HPDE6-E6E7 (cell line): ENCODE measurements at regions not wholly inside any gene's neighbourhood (a gene's known extent, or its start where the extent isn't known, plus 50 kb on each side); places are given as distances from the start of the nearest gene placed in this dataset.

Experiments
- DNase-seq: peaks from one replicate; pipeline ENCODE4 v3.0.0; 2011; ENCODE audit warnings: missing footprints; ENCODE audit errors: extremely low spot score

DNA sequence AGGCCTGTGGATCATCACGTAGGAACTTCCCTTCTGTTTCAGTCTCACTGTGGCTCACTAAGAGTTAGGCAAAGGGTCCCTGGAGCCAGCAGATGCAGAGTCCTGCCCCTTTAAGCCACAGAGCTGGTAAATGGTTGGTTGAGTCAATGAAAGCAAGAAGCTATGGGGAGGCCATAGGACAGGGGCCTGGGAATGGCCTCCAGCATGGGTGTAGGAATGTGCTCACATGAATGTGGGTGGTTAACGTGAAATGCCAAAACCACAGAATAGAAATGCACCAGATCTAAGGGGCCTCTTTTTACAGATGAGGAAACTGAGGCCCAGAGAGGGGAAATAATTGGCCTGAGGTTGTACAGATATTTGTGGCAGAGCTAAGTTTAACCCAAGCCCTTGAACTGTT is 150.3 kb downstream of the TLE3 start:
- DNase-seq = no peak

DNA sequence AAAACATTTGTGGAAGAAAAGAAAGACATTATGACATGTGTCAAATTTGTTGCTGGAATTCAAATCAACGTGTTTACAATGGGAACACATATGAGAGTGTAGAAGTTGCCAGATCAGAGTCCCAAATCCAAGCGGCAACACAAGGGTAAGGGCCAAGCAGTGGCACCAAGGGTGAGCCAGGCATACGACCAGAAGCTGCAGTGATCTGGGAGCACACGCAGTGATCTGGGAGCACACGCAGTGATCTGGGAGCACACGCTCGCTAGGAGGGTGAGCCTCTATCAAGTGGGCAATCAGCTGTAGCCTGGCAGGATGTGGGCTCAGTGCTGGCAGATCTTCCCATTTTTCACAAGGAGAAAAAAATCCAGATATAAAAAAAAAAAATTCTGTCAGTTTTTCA is 148.2 kb downstream of the TLE3 start:
- DNase-seq = no peak

DNA sequence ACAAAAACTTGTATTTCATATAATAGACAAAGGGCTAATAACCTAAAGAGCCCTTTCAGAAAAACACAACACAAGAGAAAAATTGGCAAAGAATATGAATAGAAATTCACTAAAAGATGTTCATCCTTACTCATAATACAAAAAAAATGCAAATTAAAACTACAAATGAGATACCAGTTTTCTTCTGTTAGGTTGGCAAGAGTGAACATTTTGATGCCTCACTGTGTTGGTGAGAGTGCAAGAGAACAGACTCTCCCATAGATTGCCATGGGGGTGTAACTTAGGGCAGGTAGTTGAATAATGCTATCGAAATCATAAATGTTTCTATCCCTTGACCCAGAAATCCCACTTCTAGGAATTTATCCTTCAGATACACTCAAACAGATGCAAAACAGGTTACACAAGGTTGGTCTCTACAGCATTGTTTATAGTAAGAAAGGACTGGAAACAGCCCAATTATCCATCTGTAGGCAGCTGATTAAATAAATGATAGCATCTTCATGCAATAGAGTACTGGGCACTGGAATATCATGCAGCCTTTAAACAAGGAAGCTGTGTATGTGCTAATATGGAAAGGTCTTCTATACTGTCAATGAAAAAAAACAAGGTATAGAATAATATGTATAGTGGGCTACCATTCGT is 146.3 kb downstream of the TLE3 start:
- DNase-seq = no peak

DNA sequence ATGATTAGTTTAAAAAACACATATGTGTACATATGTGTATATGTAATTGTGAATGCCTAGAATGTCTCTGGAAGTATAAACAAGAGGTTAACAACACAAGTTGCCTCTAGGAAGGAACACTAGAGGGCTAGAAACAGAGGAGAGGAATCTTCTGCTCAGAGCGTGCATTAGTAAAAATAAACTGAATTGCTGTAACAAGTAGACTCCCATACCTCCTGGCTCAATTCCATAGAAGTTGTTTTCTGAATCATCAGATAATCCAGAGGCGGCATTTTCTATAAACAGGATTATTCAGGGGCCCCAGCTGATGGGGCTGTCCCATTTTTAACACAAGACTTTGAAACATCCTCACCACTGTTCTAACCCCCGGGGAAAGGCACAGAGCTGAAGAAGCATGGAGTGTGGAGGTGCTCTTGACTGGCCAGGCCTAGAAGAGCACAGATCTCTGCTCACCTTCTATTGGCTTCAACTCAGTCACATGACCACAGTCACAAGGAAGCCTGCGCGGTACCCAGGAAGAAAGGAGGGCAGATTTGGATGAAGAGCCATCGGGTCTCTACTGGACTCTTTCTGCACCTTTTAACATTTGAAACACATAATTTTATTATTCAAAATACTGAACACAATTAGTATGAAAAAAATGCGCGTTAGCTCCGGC is 145.7 kb downstream of the TLE3 start:
- no peak for DNase-seq

DNA sequence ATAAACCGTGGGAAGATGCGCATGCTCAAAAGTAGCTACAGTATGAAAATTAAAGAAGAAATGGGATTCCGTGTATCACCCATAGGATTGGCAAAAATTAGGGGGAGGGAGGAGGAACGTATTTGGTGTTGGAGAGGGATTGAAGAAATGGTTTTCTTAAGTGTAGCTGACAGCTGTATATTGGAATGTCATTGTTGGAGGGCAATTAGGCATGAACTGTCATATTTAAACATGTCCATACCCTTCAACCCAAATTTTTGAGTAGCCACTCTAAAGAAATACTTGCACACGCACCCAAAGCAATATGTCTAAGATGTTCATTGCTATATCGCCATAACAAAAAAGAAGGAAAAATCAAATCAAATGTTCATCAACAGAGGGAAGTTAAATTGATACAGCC is 144.7 kb downstream of the TLE3 start:
- DNase-seq = no peak

DNA sequence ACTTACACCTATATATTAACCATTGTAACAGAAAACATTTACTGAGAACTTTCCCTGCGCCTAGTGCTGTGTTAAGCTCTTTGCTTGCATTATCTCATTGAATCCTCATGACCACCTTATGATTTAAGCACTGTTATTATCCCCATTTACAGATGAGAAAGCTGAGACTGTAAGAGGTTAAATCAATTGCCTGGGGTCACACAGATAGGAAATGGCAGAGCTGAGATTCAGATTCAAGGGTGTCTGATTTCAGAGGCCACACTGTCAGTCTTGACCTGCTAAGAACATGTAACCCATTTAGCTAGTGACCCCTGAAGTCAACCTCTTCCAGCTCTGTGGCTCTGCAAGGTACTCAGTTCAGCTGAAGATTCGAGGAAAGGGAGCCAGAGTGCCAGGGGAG is 143.9 kb downstream of the TLE3 start:
- DNase-seq = no peak

DNA sequence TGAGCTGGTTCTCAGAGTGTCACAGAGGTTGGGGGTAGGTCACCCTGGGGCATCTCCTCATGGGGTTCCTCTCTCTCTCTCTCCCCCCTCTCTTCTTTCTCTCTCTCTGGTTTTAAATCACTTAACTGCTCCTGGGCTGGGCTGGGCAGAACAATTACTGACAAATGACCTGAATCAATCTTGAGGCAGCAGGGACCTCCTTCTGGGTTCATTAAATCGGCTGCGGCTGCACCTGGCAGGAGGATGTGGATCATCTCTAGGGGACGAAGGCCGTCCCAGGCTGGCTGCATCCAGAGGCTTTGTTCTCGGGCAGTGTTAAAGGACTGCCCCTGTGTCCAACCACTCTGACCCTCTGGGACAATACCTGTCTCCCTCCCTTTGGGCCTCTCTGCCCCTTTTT is 143.1 kb downstream of the TLE3 start:
- DNase-seq = no peak

DNA sequence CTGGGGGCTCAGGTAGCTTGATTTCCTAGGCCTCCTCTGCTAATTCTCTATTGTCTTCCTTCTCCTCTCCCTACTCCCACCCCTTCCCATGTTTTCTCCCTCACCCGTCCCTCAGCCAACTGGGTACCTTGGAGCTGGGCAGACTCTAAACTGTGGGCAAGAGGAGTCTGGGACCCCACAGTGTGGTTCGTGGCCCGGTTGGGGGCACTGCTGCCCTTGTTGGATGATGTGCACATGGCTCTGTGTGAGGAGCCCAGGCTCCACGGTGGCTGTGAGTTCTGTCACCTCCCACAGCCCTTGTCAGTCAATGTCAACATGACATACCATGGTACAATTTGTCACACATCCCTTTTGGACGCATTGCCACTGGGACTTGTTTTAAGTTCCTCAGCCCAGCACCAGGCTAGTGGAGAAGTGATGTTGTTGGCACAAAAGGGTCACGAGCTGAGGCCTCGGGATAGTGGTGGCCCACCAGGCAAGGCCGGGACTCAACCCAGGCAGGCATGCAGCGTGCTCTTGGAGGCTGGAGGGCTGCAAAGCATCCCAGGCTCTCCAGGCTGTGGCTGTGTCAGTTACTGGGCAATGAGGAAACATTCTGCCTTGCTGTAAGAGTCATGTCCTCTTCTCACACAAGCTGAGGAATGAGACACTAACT is 142.3 kb downstream of the TLE3 start:
- no peak for DNase-seq

DNA sequence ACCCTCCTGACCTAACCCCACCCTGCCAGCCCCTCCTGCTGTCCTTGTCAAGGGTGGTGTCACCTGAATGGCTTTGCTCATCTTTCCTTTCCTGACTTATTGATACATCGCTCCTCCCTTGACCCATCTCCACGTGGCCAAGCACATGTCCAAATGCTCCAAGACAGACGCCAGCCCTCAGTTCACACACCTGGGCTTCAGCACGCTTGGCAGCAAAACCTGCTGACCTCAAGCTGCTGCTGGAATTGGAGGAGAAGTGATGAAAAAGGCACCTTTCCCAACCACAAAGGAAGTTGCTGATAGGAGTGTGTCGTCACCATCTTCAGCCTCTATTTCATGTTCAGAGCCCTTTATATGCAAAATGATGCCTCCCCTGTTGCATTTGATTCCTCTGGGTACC is 141.3 kb downstream of the TLE3 start:
- DNase-seq = no peak

DNA sequence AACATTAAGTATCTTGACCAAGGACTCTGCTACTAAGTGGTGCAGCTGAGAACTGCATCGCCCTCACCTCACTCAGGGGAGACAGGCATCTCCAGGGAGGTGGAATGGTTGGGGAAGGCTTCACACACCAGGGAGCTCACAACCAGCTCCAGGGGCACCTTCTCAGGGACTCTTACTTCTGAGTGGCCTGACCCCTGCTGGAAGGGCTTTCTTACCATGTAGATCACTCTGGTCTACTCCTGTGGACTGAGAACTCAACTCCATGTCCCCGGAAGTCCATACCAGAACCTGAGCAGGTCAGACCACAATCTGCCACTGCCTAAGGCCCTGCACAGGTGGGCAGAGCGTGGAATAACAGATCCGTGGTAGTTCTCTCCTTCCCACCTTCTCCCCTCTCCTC is 140.5 kb downstream of the TLE3 start:
- no peak for DNase-seq

DNA sequence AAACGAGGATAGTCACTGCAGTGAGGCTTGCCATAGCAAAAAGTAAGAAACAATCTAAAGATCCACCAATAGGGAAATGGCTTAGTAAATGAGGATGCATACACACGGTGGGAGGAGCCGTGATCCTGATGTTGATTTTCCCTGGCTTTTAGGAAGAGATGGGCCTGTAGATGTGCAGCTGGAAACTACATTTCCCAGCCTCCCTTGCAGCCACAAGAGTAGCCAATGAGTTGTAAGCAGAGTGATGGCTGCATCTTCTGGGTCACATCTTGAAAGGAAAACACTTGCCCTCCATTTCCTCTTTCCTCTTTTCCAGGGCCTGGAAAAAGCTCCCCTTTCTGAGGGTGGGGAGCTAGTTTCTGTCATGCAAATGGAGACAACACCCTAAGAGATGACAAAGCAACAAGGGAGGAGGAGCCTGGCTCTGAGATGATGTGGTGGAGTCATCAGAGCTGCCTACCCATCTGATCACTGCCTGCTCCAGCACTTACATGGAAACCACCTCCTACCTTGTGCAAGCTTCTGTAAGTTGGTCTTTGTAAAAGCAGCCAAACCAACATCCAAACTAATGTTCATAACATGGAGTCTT is 139.1 kb downstream of the TLE3 start:
- no peak for DNase-seq

DNA sequence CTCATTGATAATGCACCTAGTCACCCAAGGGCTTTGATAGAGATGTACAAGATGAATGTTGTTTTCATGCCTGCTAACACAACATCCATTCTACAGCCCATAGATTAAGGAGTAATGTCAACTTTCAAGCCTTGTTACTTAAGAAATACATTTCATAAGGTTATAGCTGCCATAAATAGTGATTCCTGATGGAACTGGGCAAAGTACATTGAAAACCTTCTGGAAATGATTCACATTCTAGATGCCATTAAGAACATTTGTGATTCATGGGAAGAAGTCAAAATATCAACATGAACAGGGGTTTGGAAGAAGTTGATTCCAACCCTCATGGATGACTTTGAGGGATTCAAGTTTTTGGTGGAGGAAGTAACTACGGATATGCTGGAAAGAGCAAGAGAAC is 135.2 kb downstream of the TLE3 start:
- no peak for DNase-seq

DNA sequence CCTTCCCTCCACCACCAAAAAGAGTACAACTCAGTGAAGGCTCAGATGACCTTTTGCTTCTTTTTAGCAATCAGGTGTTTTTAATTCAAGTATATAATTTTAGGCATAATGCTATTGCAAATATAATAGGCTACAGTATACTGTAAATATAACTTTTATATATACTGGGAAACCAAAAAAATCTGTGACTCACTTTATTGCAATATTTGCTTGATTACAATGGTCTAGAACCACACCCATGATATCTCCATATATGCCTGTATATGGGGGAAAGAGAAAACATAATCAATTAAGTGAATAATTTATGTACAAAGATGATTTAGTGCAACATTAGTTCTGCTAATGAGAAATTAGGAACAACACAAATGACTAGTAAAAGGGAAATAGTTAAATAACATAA is 134.3 kb downstream of the TLE3 start:
- no peak for DNase-seq

DNA sequence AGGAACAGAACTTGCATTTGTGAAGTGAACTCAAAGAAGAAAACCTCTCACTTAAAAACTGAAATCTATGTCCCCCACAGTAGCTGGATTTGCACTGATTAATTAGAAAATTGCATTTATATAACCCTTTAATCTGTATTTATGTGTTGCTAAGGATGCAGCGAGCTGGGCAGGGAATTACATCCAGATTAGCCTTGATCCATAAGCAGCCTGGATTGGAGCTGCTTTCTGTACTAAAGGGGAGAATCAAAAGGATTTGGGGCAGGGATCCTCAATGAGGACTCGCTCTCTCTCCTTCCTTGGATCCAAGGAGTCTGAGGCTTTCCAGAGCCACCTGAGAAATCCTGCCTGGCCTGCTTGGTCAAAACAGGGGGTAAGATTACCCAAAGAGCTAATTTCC is 125.9 kb downstream of the TLE3 start:
- DNase-seq = no peak

DNA sequence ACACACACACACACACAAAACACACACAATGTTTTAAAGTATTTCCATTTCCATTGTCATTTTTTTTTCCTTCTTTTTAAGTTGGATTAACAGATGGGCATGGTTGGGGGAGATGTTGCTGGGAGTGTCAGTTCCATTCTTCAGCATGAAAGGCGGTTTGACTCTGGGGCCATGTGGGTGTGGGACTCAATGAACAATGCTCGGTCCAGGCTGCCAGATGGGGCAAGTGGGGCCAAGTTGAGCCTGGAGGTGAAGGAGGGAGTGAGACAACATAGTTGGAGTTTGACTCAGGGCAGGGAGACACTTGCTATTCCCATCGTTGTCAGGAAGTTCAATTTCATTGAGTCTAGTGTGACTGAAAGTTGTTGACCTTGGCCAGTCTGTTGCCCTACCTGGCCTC is 125.3 kb downstream of the TLE3 start:
- DNase-seq = no peak

DNA sequence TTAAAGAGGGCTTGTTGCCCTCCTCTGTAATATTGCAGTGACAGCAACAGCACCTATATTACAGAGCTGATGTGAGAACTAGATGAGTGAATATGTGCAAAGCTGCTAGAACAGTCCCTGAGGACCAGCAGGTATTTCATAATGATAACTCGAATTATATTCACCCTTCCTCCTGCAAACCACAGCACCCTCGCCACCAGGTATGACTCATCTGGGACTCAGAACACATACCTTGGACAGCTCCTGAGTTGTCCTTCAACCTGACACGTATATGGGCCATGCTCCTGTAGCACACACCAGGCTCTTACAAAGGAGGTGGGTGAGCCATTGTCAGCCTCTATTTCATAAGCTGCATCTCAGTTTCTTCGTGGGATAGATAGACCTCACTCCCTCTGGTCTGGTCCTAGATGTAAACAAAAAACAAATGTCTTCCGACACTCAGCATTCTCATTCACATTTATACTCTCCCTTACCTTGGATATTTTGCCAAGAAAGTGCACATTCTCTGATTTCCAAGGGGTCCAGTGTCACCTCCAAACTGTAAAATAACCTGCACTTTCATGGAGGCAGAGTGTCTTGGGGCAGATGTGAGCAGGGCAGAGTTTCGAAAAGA is 124.5 kb downstream of the TLE3 start:
- peak; percentile 41 for DNase-seq

DNA sequence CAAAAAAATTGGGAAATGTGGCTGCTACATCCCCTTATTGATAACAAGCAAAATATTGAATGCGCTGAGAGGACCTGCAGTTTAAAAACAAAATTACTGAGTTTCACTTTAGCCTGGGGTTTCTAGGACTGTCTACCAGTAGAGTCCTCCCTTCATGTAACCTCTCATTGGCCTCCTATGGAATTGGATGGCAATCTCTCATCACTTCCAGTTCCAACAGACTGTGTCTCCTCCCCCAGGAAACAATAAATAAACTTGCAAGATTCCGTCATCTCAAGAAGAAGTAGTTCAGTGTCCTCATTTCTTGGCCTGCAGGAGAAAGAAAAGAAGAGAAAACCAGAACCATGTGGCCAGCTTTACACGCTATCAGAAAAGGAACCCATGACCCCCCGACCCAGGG is 123.8 kb downstream of the TLE3 start:
- no peak for DNase-seq

DNA sequence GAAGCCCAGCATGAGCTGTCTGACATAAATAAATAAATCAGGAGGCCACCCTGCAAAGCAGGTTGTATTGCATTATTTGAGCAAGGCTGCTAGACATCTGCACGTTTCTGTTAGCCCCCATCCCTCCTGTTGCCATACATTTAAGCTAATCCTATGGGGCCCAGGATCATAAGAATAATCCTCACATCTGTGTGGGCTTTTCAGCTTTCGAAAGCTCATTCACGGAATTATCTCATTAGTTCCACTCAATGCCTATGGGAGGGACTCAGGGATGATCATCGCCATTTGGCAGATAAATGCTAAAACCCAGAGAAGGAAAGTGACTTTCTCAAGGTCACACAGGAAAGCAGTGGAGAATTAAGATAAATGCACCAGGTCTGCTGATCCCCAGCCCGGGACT is 123.4 kb downstream of the TLE3 start:
- DNase-seq = no peak

DNA sequence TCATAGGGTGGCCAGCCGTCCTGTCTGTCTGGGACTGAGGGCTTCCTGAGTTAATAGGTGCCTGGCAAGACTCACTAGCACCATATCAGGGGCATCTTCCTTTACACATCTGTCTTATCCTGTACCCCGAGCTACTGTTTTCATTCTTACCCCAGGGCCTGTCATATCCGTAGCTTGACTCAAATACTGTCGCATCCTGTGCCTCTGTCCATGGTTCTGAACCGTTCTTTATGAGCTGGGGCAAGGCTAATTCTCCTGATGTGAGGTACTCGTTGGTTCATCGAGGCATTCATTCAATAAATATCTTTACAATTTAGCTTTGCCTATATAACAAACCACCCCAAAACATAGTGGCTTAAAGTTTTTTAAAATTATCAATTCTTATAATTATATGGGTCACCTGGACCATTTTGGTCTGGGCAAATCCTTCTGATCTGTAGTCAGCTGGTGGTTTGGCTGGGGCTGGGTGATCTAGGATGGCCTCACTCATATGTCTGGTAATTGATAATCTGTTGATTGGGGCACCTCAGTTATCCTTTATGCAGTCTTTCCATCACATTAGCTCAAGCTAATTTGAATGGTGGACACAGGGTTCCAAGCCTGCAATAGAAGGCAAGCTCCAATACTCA is 121.2 kb downstream of the TLE3 start:
- DNase-seq = no peak

DNA sequence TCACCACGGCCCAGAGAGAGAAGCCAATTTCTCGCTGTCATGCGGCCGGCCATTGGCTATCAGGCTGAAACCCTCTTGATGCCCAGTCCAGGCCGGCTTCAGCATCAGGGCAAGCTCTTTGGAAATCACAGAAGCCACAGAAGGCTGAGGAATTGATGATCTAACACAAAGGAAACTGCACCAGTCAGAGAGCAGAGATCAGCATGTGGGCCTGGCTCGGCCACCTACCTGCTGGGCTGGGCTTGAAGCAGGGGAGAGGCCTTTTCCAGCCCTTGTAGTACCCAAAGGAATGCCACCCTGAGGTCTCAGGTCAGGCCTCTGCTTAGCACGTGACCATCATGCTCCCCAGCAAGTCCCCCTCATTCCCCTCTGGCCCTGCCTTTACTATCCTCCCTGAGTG is 119.1 kb downstream of the TLE3 start:
- DNase-seq = no peak

DNA sequence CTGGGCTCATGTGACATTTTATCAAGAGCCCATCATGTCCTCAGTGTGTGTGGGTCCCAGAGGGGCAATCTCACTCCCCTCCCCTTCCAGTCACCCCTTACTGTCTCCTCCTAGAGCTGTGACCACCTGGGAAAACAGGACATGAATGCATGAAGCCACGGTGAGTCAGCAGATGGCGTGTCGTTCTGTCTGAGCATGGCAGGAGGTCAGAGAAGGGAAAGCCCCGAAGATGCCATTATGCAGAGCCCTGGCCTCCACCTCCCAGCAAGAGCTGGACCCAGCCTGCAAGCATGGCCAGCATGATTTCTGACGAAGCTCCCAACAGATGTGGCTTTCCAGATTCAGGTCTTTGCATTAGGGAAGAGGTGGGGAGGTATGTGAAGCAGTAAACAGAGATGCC is 118.5 kb downstream of the TLE3 start:
- DNase-seq = peak; percentile 20

DNA sequence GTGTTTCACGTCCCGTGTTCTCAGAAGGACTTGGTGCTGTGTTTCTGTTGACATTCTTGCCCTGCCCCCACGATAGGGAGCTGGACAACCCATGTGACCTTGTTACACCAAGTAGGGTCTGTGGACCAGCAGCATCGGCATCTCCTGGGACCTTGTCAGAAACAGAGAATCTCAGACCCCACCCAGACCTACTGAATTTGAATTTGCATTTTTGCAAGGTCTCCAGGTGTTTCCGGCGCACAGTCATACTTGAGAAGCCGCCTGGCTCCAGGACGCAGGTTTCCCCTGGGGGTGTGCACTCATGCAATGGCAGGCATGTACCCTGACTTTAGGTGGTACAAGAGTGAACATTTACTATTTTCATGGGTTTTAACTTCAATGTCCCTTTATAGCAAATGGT is 117.9 kb downstream of the TLE3 start:
- DNase-seq = no peak
